ENCODE measurements at regions not wholly inside any gene's neighbourhood (a gene's known extent, or its start where the extent isn't known, plus 50 kb on each side); places are given as distances from the start of the nearest gene placed in this dataset.

GRCh38 chr9:89679581-89679980, 74.8 kb downstream of the GADD45G start:
- no peak for TF ChIP-seq EZH2phosphoT487 (IDR thresholded peaks at IDR 0.05; ENCODE audit: borderline replicate concordance, low read depth)
- no peak for TF ChIP-seq CTCF (IDR thresholded peaks at IDR 0.05)
- TF ChIP-seq JUND (IDR thresholded peaks at IDR 0.05) = no peak
- no peak for TF ChIP-seq ELF1 (IDR thresholded peaks at IDR 0.05)
- TF ChIP-seq EP300 (IDR thresholded peaks at IDR 0.05; ENCODE audit: borderline replicate concordance in 1 of 2, low read depth in 1 of 2, low read length in 1 of 2) = peak in 1 of 2 experiments; percentile 93; a peak in 2 of 4 replicates
- TF ChIP-seq POLR2AphosphoS5 (IDR thresholded peaks at IDR 0.05; ENCODE audit: low read depth, low read length) = no peak
- no peak for TF ChIP-seq FOXM1 (IDR thresholded peaks at IDR 0.05; ENCODE audit: low read depth)
- TF ChIP-seq IRF3 (IDR thresholded peaks at IDR 0.05; ENCODE audit: low read depth, low read length) = no peak
- no peak for TF ChIP-seq TAF1 (IDR thresholded peaks at IDR 0.05; ENCODE audit: borderline replicate concordance, low read depth, low read length)

Data from SK-N-SH (cell line).